22Rv1 (cell line): ENCODE measurements at regions not wholly inside any gene's neighbourhood (a gene's known extent, or its start where the extent isn't known, plus 50 kb on each side); places are given as distances from the start of the nearest gene placed in this dataset.

Experiments
- ZFX ChIP-seq: fragments of 450-650 bp; IDR thresholded peaks from 2 replicates; pipeline ENCODE4 v1.6.1; 2017; ENCODE audit warnings: antibody characterized with exemption, borderline replicate concordance
- TF ChIP-seq, protein P1 (sequence below): fragments of 450-650 bp; IDR thresholded peaks from 2 replicates; pipeline ENCODE4 v1.5.1; 2017; ENCODE audit warnings: mild to moderate bottlenecking

DNA sequence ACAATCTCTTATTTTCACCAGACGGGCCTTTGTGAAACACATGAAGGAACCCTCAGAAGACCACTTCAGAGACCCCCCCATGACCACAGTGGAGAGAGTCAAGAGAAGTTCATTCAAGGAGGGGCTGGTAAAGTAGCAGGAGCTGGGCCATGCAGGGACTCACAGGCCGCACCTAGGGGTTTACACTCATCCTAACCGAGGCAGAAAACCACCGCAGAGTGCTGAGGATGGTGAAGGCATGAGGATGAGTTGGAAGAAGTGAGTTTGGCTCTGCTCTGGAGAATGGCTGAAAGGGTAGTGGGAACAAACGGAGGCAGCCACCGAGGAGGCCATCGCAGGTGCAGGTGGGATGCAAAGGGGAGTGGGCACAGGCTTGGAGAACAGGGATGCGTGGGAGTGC lies 1046.9 kb downstream of the UQCRFS1 start:
- TF ChIP-seq, protein P1, sequence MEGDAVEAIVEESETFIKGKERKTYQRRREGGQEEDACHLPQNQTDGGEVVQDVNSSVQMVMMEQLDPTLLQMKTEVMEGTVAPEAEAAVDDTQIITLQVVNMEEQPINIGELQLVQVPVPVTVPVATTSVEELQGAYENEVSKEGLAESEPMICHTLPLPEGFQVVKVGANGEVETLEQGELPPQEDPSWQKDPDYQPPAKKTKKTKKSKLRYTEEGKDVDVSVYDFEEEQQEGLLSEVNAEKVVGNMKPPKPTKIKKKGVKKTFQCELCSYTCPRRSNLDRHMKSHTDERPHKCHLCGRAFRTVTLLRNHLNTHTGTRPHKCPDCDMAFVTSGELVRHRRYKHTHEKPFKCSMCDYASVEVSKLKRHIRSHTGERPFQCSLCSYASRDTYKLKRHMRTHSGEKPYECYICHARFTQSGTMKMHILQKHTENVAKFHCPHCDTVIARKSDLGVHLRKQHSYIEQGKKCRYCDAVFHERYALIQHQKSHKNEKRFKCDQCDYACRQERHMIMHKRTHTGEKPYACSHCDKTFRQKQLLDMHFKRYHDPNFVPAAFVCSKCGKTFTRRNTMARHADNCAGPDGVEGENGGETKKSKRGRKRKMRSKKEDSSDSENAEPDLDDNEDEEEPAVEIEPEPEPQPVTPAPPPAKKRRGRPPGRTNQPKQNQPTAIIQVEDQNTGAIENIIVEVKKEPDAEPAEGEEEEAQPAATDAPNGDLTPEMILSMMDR, result no peak
- no peak for TF ChIP-seq ZFX
